GM12878 (cell line): ENCODE measurements at regions not wholly inside any gene's neighbourhood (a gene's known extent, or its start where the extent isn't known, plus 50 kb on each side); places are given as distances from the start of the nearest gene placed in this dataset.

Experiments used
- ATAC-seq: fragments of 200-7000 bp; cut with Tn5 transposase; 3 replicates; pipeline ENCODE4 v1.9.1; 2020; ENCODE audit warnings: mild to moderate bottlenecking, moderate library complexity
- BruUV-seq: library from RNA; stranded (reverse); fragments of 400-500 nt; replicated peaks from 2 replicates; lab custom pipeline; 2021; lab: Mats Ljungman, UMichigan
- CTCF ChIA-PET: fragments of 300-600 bp; sonication (Branson Sonifier 250); formaldehyde crosslinking; extraction: SDS; loops from one replicate; lab custom pipeline; 2021; ENCODE audit warnings: inconsistent platforms; lab: Yijun Ruan, JAX
- POLR2A ChIA-PET: fragments of 350-600 bp; formaldehyde crosslinking; extraction: SDS; loops from one replicate; lab custom pipeline; 2021; ENCODE audit warnings: inconsistent platforms; lab: Charles Lee
- RAD21 ChIA-PET: fragments of 300-600 bp; sonication (Branson Sonifier 250); formaldehyde crosslinking; loops from one replicate; lab custom pipeline; 2023; ENCODE audit warnings: antibody characterized with exemption; ENCODE audit not compliant: unreplicated experiment; lab: Charles Lee
- SMC1A ChIA-PET: fragments of 300-600 bp; sonication (Branson Sonifier 250); formaldehyde crosslinking; loops from one replicate; lab custom pipeline; 2023; ENCODE audit not compliant: unreplicated experiment, uncharacterized antibody; lab: Charles Lee
- DNase-seq: peaks from one replicate; pipeline ENCODE4 v3.0.0-alpha.2; 2011; ENCODE audit warnings: low read depth, low spot score
- FAIRE-seq: peaks from 3 replicates; lab custom pipeline; 2011; peaks lifted over from hg19 to GRCh38; lab: Jason Lieb, UNC
- H2AFZ ChIP-seq: 2 replicates; pipeline ENCODE4 v1.6.0; 2011; ENCODE audit warnings: low read depth, low read length, control low read depth; ENCODE audit not compliant: control insufficient read depth
- H3K27ac ChIP-seq: 2 replicates; pipeline ENCODE4 v1.5.1; 2011; ENCODE audit warnings: control low read depth; ENCODE audit not compliant: control insufficient read depth, insufficient read depth
- H3K27me3 ChIP-seq, 2 experiments: replicated peaks in 1 of 2; 2 replicates each; pipeline versions ENCODE4 v1.6.0 to v1.6.1; 2011; ENCODE audit warnings: low read length in 1 of 2; ENCODE audit not compliant: control insufficient read depth in 2 of 2, insufficient read depth in 2 of 2
- H3K36me3 ChIP-seq, 2 experiments: 2 replicates each; pipeline ENCODE4 v1.5.1; 2011; ENCODE audit warnings: low read length in 1 of 2; ENCODE audit not compliant: control insufficient read depth in 2 of 2, insufficient read depth in 2 of 2
- H3K4me1 ChIP-seq: 2 replicates; pipeline ENCODE4 v1.6.1; 2011; ENCODE audit warnings: mild to moderate bottlenecking, low read length, moderate library complexity, mixed read lengths; ENCODE audit not compliant: control insufficient read depth, insufficient read depth
- H3K4me2 ChIP-seq: 2 replicates; pipeline ENCODE4 v1.6.0; 2011; ENCODE audit warnings: control low read depth; ENCODE audit not compliant: control insufficient read depth, insufficient read depth
- H3K4me3 ChIP-seq: fragments of 200-600 bp; sonication (generic); 2 replicates; pipeline ENCODE4 v1.5.1; 2016
- H3K79me2 ChIP-seq: 2 replicates; pipeline ENCODE4 v1.6.0; 2011; ENCODE audit warnings: low read length; ENCODE audit not compliant: control insufficient read depth, insufficient read depth
- H3K9ac ChIP-seq: 2 replicates; pipeline ENCODE4 v1.8.0; 2011; ENCODE audit warnings: low read length, control low read depth, mixed read lengths; ENCODE audit not compliant: control insufficient read depth, insufficient read depth
- H3K9me3 ChIP-seq: replicated peaks from 3 replicates; pipeline ENCODE4 v1.5.1; 2011; ENCODE audit warnings: mild to moderate bottlenecking, low read length; ENCODE audit not compliant: control insufficient read depth, insufficient read depth
- H4K20me1 ChIP-seq: 2 replicates; pipeline ENCODE4 v1.6.0; 2011; ENCODE audit not compliant: control insufficient read depth, insufficient read depth
- BCLAF1 ChIP-seq: fragments of 450-650 bp; IDR thresholded peaks from 2 replicates; pipeline ENCODE4 v1.6.1; 2017; ENCODE audit warnings: antibody characterized with exemption, mild to moderate bottlenecking, moderate library complexity
- CBX5 ChIP-seq: sonication (generic); IDR thresholded peaks from 2 replicates; pipeline ENCODE4 v1.6.1; 2016; ENCODE audit warnings: low read depth, moderate library complexity, mild to moderate bottlenecking, inconsistent platforms
- CREM ChIP-seq: IDR thresholded peaks from 2 replicates; pipeline ENCODE4 v1.6.1; 2014; ENCODE audit warnings: antibody characterized with exemption, low read depth
- EED ChIP-seq: sonication (generic); IDR thresholded peaks from 2 replicates; pipeline ENCODE4 v1.6.1; 2016; ENCODE audit warnings: antibody characterized with exemption, low read depth
- KLF5 ChIP-seq: fragments of 450-650 bp; IDR thresholded peaks from 2 replicates; pipeline ENCODE4 v1.6.1; 2014; ENCODE audit warnings: mild to moderate bottlenecking; ENCODE audit not compliant: partially characterized antibody
- MTA3 ChIP-seq: IDR thresholded peaks from 2 replicates; pipeline ENCODE4 v1.6.1; 2012; ENCODE audit warnings: low read length, inconsistent platforms, borderline replicate concordance
- NBN ChIP-seq: fragments of 450-650 bp; IDR thresholded peaks from 2 replicates; pipeline ENCODE4 v1.6.1; 2016
- SKIL ChIP-seq: fragments of 450-650 bp; IDR thresholded peaks from 2 replicates; pipeline ENCODE4 v1.6.1; 2017; ENCODE audit warnings: mild to moderate bottlenecking, low read depth, inconsistent platforms; ENCODE audit not compliant: poor library complexity, severe bottlenecking
- SPI1 ChIP-seq: IDR thresholded peaks from 2 replicates; pipeline ENCODE4 v1.6.1; 2011; ENCODE audit warnings: low read depth, mild to moderate bottlenecking, low read length, moderate library complexity, borderline replicate concordance; ENCODE audit not compliant: insufficient read depth
- USF2 ChIP-seq: IDR thresholded peaks from 2 replicates; pipeline ENCODE4 v1.6.1; 2011; ENCODE audit warnings: low read depth, low read length, improper control_type of control experiment, borderline replicate concordance
- WGBS: methylation state at CpG from one replicate; pipeline ENCODE4 v1.1.6; 2016; ENCODE audit warnings: low lambda C conversion rate; ENCODE audit not compliant: insufficient replicate concordance, insufficient coverage; ENCODE audit errors: missing lambda C conversion rate; 5-methylcytosine and 5-hydroxymethylcytosine counted together
- in situ Hi-C: fragments of 300-500 bp; cut with MboI; formaldehyde crosslinking; loops from 9 replicates; pipeline ENCODE4 v1.14.3; 2018; ENCODE audit warnings: mixed read lengths
- intact Hi-C: fragments of 100-400 bp; cut with micrococcal nuclease; formaldehyde crosslinking; loops from one replicate; pipeline ENCODE4 v1.14.2; 2022; ENCODE audit not compliant: unreplicated experiment
- TF ChIP-seq, protein P1 (sequence below): IDR thresholded peaks from 2 replicates; pipeline ENCODE4 v1.6.1; 2012; ENCODE audit warnings: mild to moderate bottlenecking, low read depth, low read length
- TF ChIP-seq, protein P2 (sequence below): IDR thresholded peaks from 2 replicates; pipeline ENCODE4 v1.6.1; 2011; ENCODE audit warnings: borderline replicate concordance, low read depth, mild to moderate bottlenecking, moderate library complexity, mixed read lengths, low read length; ENCODE audit not compliant: insufficient read depth; ENCODE audit errors: extremely low read length

GRCh38 chr14:53851394-53852090 lies 105.1 kb downstream of the BMP4 start:
- no peak overlapping the region for H3K9ac ChIP-seq
- intact Hi-C loops = no loop called here
- no peaks in the 10 kb centered on the region for H3K79me2 ChIP-seq
- no peaks in the 10 kb centered on the region for H3K27me3 ChIP-seq
- no TSS peak for BruUV-seq
- ChIA-PET POLR2A (no interaction called here), RAD21 (no interaction called here), SMC1A (no interaction called here), CTCF (no interaction called here)
- ATAC-seq (no peak), DNase-seq (no peak), FAIRE-seq (no peak)
- in situ Hi-C loops = no loop called here
- no peaks in the 10 kb centered on the region for H3K9me3 ChIP-seq
- no peaks in the 10 kb centered on the region; a peak in 1 of 4 replicates for H3K36me3 ChIP-seq
- H3K4me3 ChIP-seq = no peak overlapping the region
- H3K4me2 ChIP-seq = no peak overlapping the region
- H3K27ac ChIP-seq = no peak overlapping the region
- no peak overlapping the region for H2AFZ ChIP-seq
- 24% methylated on average over 6 of the region's 6 CpGs for WGBS
- H3K4me1 ChIP-seq = no peaks in the 10 kb centered on the region
- H4K20me1 ChIP-seq = no peaks in the 10 kb centered on the region
- TF ChIP-seq KLF5 (no peak), USF2 (no peak), SKIL (no peak), CREM (no peak), SPI1 (no peak), CBX5 (no peak), BCLAF1 (no peak), EED (no peak), MTA3 (no peak), NBN (no peak)
- TF ChIP-seq, protein P1, sequence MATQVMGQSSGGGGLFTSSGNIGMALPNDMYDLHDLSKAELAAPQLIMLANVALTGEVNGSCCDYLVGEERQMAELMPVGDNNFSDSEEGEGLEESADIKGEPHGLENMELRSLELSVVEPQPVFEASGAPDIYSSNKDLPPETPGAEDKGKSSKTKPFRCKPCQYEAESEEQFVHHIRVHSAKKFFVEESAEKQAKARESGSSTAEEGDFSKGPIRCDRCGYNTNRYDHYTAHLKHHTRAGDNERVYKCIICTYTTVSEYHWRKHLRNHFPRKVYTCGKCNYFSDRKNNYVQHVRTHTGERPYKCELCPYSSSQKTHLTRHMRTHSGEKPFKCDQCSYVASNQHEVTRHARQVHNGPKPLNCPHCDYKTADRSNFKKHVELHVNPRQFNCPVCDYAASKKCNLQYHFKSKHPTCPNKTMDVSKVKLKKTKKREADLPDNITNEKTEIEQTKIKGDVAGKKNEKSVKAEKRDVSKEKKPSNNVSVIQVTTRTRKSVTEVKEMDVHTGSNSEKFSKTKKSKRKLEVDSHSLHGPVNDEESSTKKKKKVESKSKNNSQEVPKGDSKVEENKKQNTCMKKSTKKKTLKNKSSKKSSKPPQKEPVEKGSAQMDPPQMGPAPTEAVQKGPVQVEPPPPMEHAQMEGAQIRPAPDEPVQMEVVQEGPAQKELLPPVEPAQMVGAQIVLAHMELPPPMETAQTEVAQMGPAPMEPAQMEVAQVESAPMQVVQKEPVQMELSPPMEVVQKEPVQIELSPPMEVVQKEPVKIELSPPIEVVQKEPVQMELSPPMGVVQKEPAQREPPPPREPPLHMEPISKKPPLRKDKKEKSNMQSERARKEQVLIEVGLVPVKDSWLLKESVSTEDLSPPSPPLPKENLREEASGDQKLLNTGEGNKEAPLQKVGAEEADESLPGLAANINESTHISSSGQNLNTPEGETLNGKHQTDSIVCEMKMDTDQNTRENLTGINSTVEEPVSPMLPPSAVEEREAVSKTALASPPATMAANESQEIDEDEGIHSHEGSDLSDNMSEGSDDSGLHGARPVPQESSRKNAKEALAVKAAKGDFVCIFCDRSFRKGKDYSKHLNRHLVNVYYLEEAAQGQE = no peak
- TF ChIP-seq, protein P2, sequence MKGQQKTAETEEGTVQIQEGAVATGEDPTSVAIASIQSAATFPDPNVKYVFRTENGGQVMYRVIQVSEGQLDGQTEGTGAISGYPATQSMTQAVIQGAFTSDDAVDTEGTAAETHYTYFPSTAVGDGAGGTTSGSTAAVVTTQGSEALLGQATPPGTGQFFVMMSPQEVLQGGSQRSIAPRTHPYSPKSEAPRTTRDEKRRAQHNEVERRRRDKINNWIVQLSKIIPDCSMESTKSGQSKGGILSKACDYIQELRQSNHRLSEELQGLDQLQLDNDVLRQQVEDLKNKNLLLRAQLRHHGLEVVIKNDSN = no peak
